Right lobe of liver (tissue), 6 donors: ENCODE measurements at regions not wholly inside any gene's neighbourhood (a gene's known extent, or its start where the extent isn't known, plus 50 kb on each side); places are given as distances from the start of the nearest gene placed in this dataset.

Source experiments
- ATAC-seq, 4 donors: fragments of 200-7000 bp; cut with Tn5 transposase; one replicate each; pipeline ENCODE4 v1.9.1; 2020; ENCODE audit warnings: mild to moderate bottlenecking in 4 of 4, moderate library complexity in 4 of 4
- DNase-seq, 3 donors: peaks; one replicate each; pipeline ENCODE4 v3.0.0-alpha.2; 2020
- H3K27ac ChIP-seq, 3 donors: fragments of 200-600 bp; one replicate each; pipeline ENCODE4 v1.8.0; 2022
- H3K27me3 ChIP-seq, 2 donors: fragments of 200-600 bp; one replicate each; pipeline ENCODE4 v1.8.0; 2022
- H3K36me3 ChIP-seq, 4 donors: fragments of 200-600 bp; sonication (generic) in 1 of 4; one replicate each; pipeline versions ENCODE4 v1.5.1 to v1.8.0; 2017 to 2022; ENCODE audit warnings: control low read depth in 1 of 4
- H3K4me1 ChIP-seq, 4 donors: fragments of 200-600 bp; sonication (generic) in 1 of 4; one replicate each; pipeline versions ENCODE4 v1.5.1 to v1.8.0; 2017 to 2022; ENCODE audit warnings: control low read depth in 1 of 4
- H3K4me3 ChIP-seq, 3 donors: fragments of 200-600 bp; one replicate each; pipeline ENCODE4 v1.8.0; 2022
- H3K9me3 ChIP-seq, 4 donors: fragments of 200-600 bp; sonication (generic) in 1 of 4; one replicate each; pipeline versions ENCODE4 v1.5.1 to v1.8.0; 2017 to 2022; ENCODE audit warnings: control low read depth in 1 of 4
- CTCF ChIP-seq, 4 donors: fragments of 200-600 bp in 3 of 4; fragments of 450-650 bp in 1 of 4; IDR thresholded peaks; one replicate each; pipeline versions ENCODE4 v1.5.1 to v1.8.0; 2016 to 2022; ENCODE audit warnings: antibody characterized with exemption in 4 of 4, mild to moderate bottlenecking in 2 of 4
- POLR2A ChIP-seq: fragments of 450-650 bp; IDR thresholded peaks from one replicate; pipeline ENCODE4 v1.6.1; 2017; ENCODE audit warnings: antibody characterized with exemption, mild to moderate bottlenecking
- WGBS: methylation state at CpG from one replicate; pipeline ENCODE4 v1.1.6; 2018; ENCODE audit warnings: low coverage, low lambda C conversion rate; ENCODE audit not compliant: insufficient coverage; ENCODE audit errors: missing lambda C conversion rate; 5-methylcytosine and 5-hydroxymethylcytosine counted together
- intact Hi-C, 2 donors: fragments of 100-400 bp; cut with DNase I; formaldehyde crosslinking; loops; one replicate each; pipeline versions ENCODE4 v1.11.2 to v1.14.1; 2022
- donor health status: DM: no; HTN: yes; CAD: no.
- donor health status: DM: no; HTN: no; CAD: no.
- donor health status: DM: no; HTN: no; CAD: no.
- donor health status: DM: no; HTN: yes; CAD: no.
- donor health status: DM: no; HTN: yes; CAD: no.

- ATAC-seq = peak in 2 of 4 donors; percentile 26 to 40
- no peaks in the 10 kb centered on the region for H3K9me3 ChIP-seq
- no peak overlapping the region for H3K27ac ChIP-seq
- intact Hi-C loops = no loop called here
- TF ChIP-seq POLR2A = no peak
- no peak for TF ChIP-seq CTCF (IDR thresholded peaks at IDR 0.05)
- DNase-seq = no peak
- no peaks in the 10 kb centered on the region for H3K27me3 ChIP-seq
- peaks cover 0 to 10% (median 0%) of the 10 kb centered on the region in 4 donors for H3K4me1 ChIP-seq
- no peak overlapping the region for H3K4me3 ChIP-seq
- 8% methylated on average over 1 of the region's 1 CpG for WGBS
- H3K36me3 ChIP-seq = no peaks in the 10 kb centered on the region
Measured at GRCh38 chr13:72458701-72459100, 268.7 kb downstream of the MZT1 start.

- DNase-seq (no peak), ATAC-seq (no peak)
- intact Hi-C loops = no loop called here
- no peaks in the 10 kb centered on the region for H3K4me1 ChIP-seq
- TF ChIP-seq CTCF (IDR thresholded peaks at IDR 0.05) (no peak), POLR2A (no peak)
- no CpG with 5 or more reads among the region's 1 CpG for WGBS
- no peaks in the 10 kb centered on the region for H3K9me3 ChIP-seq
- no peaks in the 10 kb centered on the region for H3K27me3 ChIP-seq
- no peaks in the 10 kb centered on the region for H3K36me3 ChIP-seq
- H3K4me3 ChIP-seq = no peak overlapping the region
- H3K27ac ChIP-seq = no peak overlapping the region
Measured at GRCh38 chr13:72457151-72457550, 270.3 kb downstream of the MZT1 start.

- DNase-seq = no peak
- Histone ChIP-seq H3K27me3 (no peaks in the 10 kb centered on the region), H3K4me1 (no peaks in the 10 kb centered on the region), H3K36me3 (no peaks in the 10 kb centered on the region), H3K9me3 (no peaks in the 10 kb centered on the region), H3K27ac (no peak overlapping the region), H3K4me3 (no peak overlapping the region)
- ATAC-seq = no peak
- intact Hi-C loops = no loop called here
- TF ChIP-seq POLR2A (no peak), CTCF (IDR thresholded peaks at IDR 0.05) (no peak)
- 57% methylated on average over 2 of the region's 2 CpGs for WGBS
Measured at GRCh38 chr13:72456486-72456885, 270.9 kb downstream of the MZT1 start.

GRCh38 chr13:72453161-72453560 is 274.3 kb downstream of the MZT1 start:
- WGBS = 84% methylated on average over 5 of the region's 5 CpGs
- TF ChIP-seq CTCF (IDR thresholded peaks at IDR 0.05) (no peak), POLR2A (no peak)
- H3K36me3 ChIP-seq = no peaks in the 10 kb centered on the region
- H3K4me1 ChIP-seq = no peaks in the 10 kb centered on the region
- H3K9me3 ChIP-seq = no peaks in the 10 kb centered on the region
- no peak for ATAC-seq
- no peaks in the 10 kb centered on the region for H3K27me3 ChIP-seq
- no peak overlapping the region for H3K27ac ChIP-seq
- intact Hi-C loops = no loop called here
- DNase-seq = no peak
- no peak overlapping the region for H3K4me3 ChIP-seq

GRCh38 chr13:72448082-72448481 is 279.3 kb downstream of the MZT1 start:
- ATAC-seq = no peak
- intact Hi-C loops = no loop called here
- no CpG with 5 or more reads among the region's 1 CpG for WGBS

More at GRCh38 chr13:72448082-72448481, 279.3 kb downstream of the MZT1 start:
- no peaks in the 10 kb centered on the region for H3K27me3 ChIP-seq
- TF ChIP-seq CTCF (IDR thresholded peaks at IDR 0.05) (no peak), POLR2A (no peak)
- no peaks in the 10 kb centered on the region for H3K36me3 ChIP-seq
- H3K27ac ChIP-seq = no peak overlapping the region
- H3K4me1 ChIP-seq = no peaks in the 10 kb centered on the region
- no peaks in the 10 kb centered on the region for H3K9me3 ChIP-seq
- no peak overlapping the region for H3K4me3 ChIP-seq
- no peak for DNase-seq
